ENCODE measurements at regions not wholly inside any gene's neighbourhood (a gene's known extent, or its start where the extent isn't known, plus 50 kb on each side); places are given as distances from the start of the nearest gene placed in this dataset.
A peak's percentile ranks its signal among the peaks of the same experiment; 100 is the strongest.
"Not testable (repeated sequence)": the region's sequence is repeated elsewhere in the genome, so short reads cannot be mapped to it uniquely, and the experiment has no call there.

GRCh38 chr10:64039198-64039597 is 518.0 kb downstream of the REEP3 start:
- no peak for TF ChIP-seq CTCF (IDR thresholded peaks at IDR 0.05)
- no peak overlapping the region for H3K27ac Mint-ChIP-seq
- no peak for ATAC-seq (ENCODE audit: low read depth)
- ChIA-PET CTCF (no interaction called here), POLR2A (no interaction called here)
- H3K36me3 Mint-ChIP-seq (ENCODE audit: low read depth): no peaks in the 10 kb centered on the region
- no peak overlapping the region for H3K4me3 Mint-ChIP-seq
- H3K4me1 Mint-ChIP-seq: peaks cover 8% of the 10 kb centered on the region
- intact Hi-C loops (cut with micrococcal nuclease): no loop called here
- peaks cover 2% of the 10 kb centered on the region for H3K27me3 Mint-ChIP-seq
- no peaks in the 10 kb centered on the region for H3K9me3 Mint-ChIP-seq
- DNase-seq: no peak

GRCh38 chr10:64040781-64041180 is 519.6 kb downstream of the REEP3 start:
- H3K27me3 Mint-ChIP-seq: peaks cover 2% of the 10 kb centered on the region
- POLR2A ChIA-PET: no interaction called here
- no peak for DNase-seq
- peak; percentile 6 for ATAC-seq (ENCODE audit: low read depth)
- H3K4me1 Mint-ChIP-seq: peaks cover 8% of the 10 kb centered on the region
- H3K36me3 Mint-ChIP-seq (ENCODE audit: low read depth): no peaks in the 10 kb centered on the region
- intact Hi-C loops (cut with micrococcal nuclease): loop anchor here (2.0 to 5.0 kb wide), 2 partner anchors 64 to 173 kb away; no protein-coding TSS in a partner anchor
- peak overlapping the region; percentile 53 for H3K27ac Mint-ChIP-seq
- H3K4me3 Mint-ChIP-seq: peak overlapping the region; percentile 75
- CTCF ChIA-PET: interaction anchor here (1.2 to 3.3 kb wide), 4 partner anchors 9 to 174 kb away, joined by 3 to 8 read pairs (median 6); no protein-coding TSS in a partner anchor
- no peaks in the 10 kb centered on the region for H3K9me3 Mint-ChIP-seq
- TF ChIP-seq CTCF (IDR thresholded peaks at IDR 0.05): no peak

GRCh38 chr10:64041185-64041988 is 520.2 kb downstream of the REEP3 start:
- peaks cover 8% of the 10 kb centered on the region for H3K4me1 Mint-ChIP-seq
- POLR2A ChIA-PET: no interaction called here
- CTCF ChIA-PET: interaction anchor here (0.6 to 3.3 kb wide), 9 partner anchors 9 to 874 kb away, joined by 3 to 8 read pairs (median 3); no protein-coding TSS in a partner anchor

GRCh38 chr10:64041989-64042490 is 520.8 kb downstream of the REEP3 start:
- H3K36me3 Mint-ChIP-seq (ENCODE audit: low read depth): no peaks in the 10 kb centered on the region
- no peaks in the 10 kb centered on the region for H3K27me3 Mint-ChIP-seq
- POLR2A ChIA-PET: no interaction called here
- no peaks in the 10 kb centered on the region for H3K9me3 Mint-ChIP-seq
- H3K27ac Mint-ChIP-seq: no peak overlapping the region
- ATAC-seq (ENCODE audit: low read depth) (no peak), DNase-seq (no peak)
- CTCF ChIA-PET: interaction anchor here (0.6 to 3.3 kb wide), 10 partner anchors 8 to 875 kb away, joined by 3 to 8 read pairs (median 4); no protein-coding TSS in a partner anchor
- TF ChIP-seq CTCF (IDR thresholded peaks at IDR 0.05): no peak
- H3K4me1 Mint-ChIP-seq: peaks cover 8% of the 10 kb centered on the region
- H3K4me3 Mint-ChIP-seq: no peak overlapping the region
- intact Hi-C loops (cut with micrococcal nuclease): loop anchor here (2.0 to 5.0 kb wide), 2 partner anchors 65 to 175 kb away; no protein-coding TSS in a partner anchor

More at GRCh38 chr10:64041185-64041988, 520.2 kb downstream of the REEP3 start:
- Mint-ChIP-seq H3K4me3 (peak overlapping the region; percentile 75), H3K27me3 (peaks cover 2% of the 10 kb centered on the region), H3K9me3 (no peaks in the 10 kb centered on the region), H3K27ac (peak overlapping the region; percentile 53), H3K36me3 (ENCODE audit: low read depth) (no peaks in the 10 kb centered on the region)
- DNase-seq (peak; percentile 65), ATAC-seq (ENCODE audit: low read depth) (peak; percentile 97)
- peak; percentile 90 for TF ChIP-seq CTCF (IDR thresholded peaks at IDR 0.05)
- intact Hi-C loops (cut with micrococcal nuclease): loop anchor here (2.0 to 5.0 kb wide), 2 partner anchors 65 to 174 kb away; no protein-coding TSS in a partner anchor

GRCh38 chr10:64044098-64044497 is 522.9 kb downstream of the REEP3 start:
- peaks cover 8% of the 10 kb centered on the region for H3K4me1 Mint-ChIP-seq
- no peaks in the 10 kb centered on the region for H3K9me3 Mint-ChIP-seq
- H3K36me3 Mint-ChIP-seq (ENCODE audit: low read depth): no peaks in the 10 kb centered on the region
- no peak overlapping the region for H3K27ac Mint-ChIP-seq
- ChIA-PET CTCF (no interaction called here), POLR2A (no interaction called here)
- no peaks in the 10 kb centered on the region for H3K27me3 Mint-ChIP-seq
- ATAC-seq (ENCODE audit: low read depth) (no peak), DNase-seq (no peak)
- TF ChIP-seq CTCF (IDR thresholded peaks at IDR 0.05): no peak
- intact Hi-C loops (cut with micrococcal nuclease): loop anchor here (5.0 kb wide), 1 partner anchor 177 kb away; no protein-coding TSS in a partner anchor
- H3K4me3 Mint-ChIP-seq: no peak overlapping the region

GRCh38 chr10:64044957-64045632 is 523.9 kb downstream of the REEP3 start:
- H3K27ac Mint-ChIP-seq; ATAC-seq (ENCODE audit: low read depth); H3K4me1 Mint-ChIP-seq; H3K36me3 Mint-ChIP-seq (ENCODE audit: low read depth); CTCF ChIA-PET; H3K4me3 Mint-ChIP-seq; H3K9me3 Mint-ChIP-seq; DNase-seq; POLR2A ChIA-PET; H3K27me3 Mint-ChIP-seq: not testable (repeated sequence)
- intact Hi-C loops (cut with micrococcal nuclease): loop anchor here (5.0 kb wide), 1 partner anchor 178 kb away; no protein-coding TSS in a partner anchor
